K562 (cell line): ENCODE measurements at regions not wholly inside any gene's neighbourhood (a gene's known extent, or its start where the extent isn't known, plus 50 kb on each side); places are given as distances from the start of the nearest gene placed in this dataset.

Experiments
- ATAC-seq: fragments of 200-7000 bp; cut with Tn5 transposase; 3 replicates; pipeline ENCODE4 v1.9.1; 2020; ENCODE audit warnings: moderate library complexity
- BruUV-seq: library from RNA; stranded (reverse); fragments of 400-500 nt; replicated peaks from 2 replicates; lab custom pipeline; 2021; lab: Mats Ljungman, UMichigan
- CTCF ChIA-PET: fragments of 300-600 bp; formaldehyde crosslinking; extraction: SDS; loops from one replicate; lab custom pipeline; 2021; ENCODE audit warnings: low intra/inter-chr PET ratio; lab: Yijun Ruan, JAX
- POLR2A ChIA-PET: fragments of 300-600, 350-650 bp; sonication (Branson Sonifier 250); formaldehyde crosslinking; extraction: SDS; loops from one replicate; lab custom pipeline; 2021; ENCODE audit warnings: antibody characterized with exemption, inconsistent platforms; lab: Yijun Ruan, JAX
- DNase-seq, 4 experiments: peaks; one replicate each; pipeline versions ENCODE4 v3.0.0 to v3.0.0-alpha.2; 2011 to 2018; ENCODE audit warnings: low spot score in 3 of 4, mixed read lengths in 3 of 4; ENCODE audit errors: extremely low read depth in 1 of 4
- FAIRE-seq: peaks from 2 replicates; lab custom pipeline; 2011; peaks lifted over from hg19 to GRCh38; lab: Jason Lieb, UNC
- H2AFZ ChIP-seq: 2 replicates; pipeline ENCODE4 v1.6.0; 2011; ENCODE audit warnings: low read depth, low read length, control low read depth, inconsistent platforms
- H3K27ac ChIP-seq: fragments of 200-600 bp; 3 replicates; pipeline ENCODE4 v1.8.0; 2011; ENCODE audit warnings: low read depth, mild to moderate bottlenecking, control low read depth, inconsistent platforms, low read length, moderate library complexity, mixed read lengths; ENCODE audit errors: extremely low read depth
- H3K27me3 ChIP-seq, 2 experiments: fragments of 300-600 bp in 1 of 2; 2 replicates in 1 of 2; 3 replicates in 1 of 2; pipeline versions ENCODE4 v1.6.0 to v1.8.0; 2011; ENCODE audit warnings: inconsistent platforms in 2 of 2, low read length in 2 of 2, mild to moderate bottlenecking in 1 of 2, mixed read lengths in 1 of 2, moderate library complexity in 1 of 2; ENCODE audit not compliant: control insufficient read depth in 2 of 2, insufficient read depth in 2 of 2
- H3K36me3 ChIP-seq: fragments of 300-600 bp; 3 replicates; pipeline ENCODE4 v1.8.0; 2011; ENCODE audit warnings: mild to moderate bottlenecking, low read length, inconsistent platforms; ENCODE audit not compliant: control insufficient read depth, insufficient read depth
- H3K4me1 ChIP-seq, 2 experiments: fragments of 200-600 bp in 1 of 2; replicated peaks in 1 of 2; 2 replicates in 1 of 2; 3 replicates in 1 of 2; pipeline versions ENCODE4 v1.5.1 to v1.8.0; 2011; ENCODE audit warnings: inconsistent platforms in 2 of 2, low read length in 2 of 2, mild to moderate bottlenecking in 1 of 2, mixed read lengths in 1 of 2, moderate library complexity in 1 of 2; ENCODE audit not compliant: control insufficient read depth in 2 of 2, insufficient read depth in 2 of 2
- H3K4me2 ChIP-seq: 2 replicates; pipeline ENCODE4 v1.6.1; 2011; ENCODE audit warnings: low read length, control low read depth, inconsistent platforms, mixed read lengths; ENCODE audit not compliant: insufficient read depth
- H3K4me3 ChIP-seq: fragments of 200-600 bp; sonication (generic), shearing (Covaris generic); 2 replicates; pipeline ENCODE4 v1.5.1; 2016; ENCODE audit warnings: control low read depth, inconsistent platforms
- H3K79me2 ChIP-seq: fragments of 200-600 bp; 3 replicates; pipeline ENCODE4 v1.8.0; 2011; ENCODE audit warnings: low read length, inconsistent platforms; ENCODE audit not compliant: control insufficient read depth, insufficient read depth
- H3K9ac ChIP-seq, 2 experiments: 2 replicates each; pipeline versions ENCODE4 v1.6.0 to v1.6.1; 2011; ENCODE audit warnings: low read depth in 2 of 2, low read length in 2 of 2, control low read depth in 1 of 2, inconsistent platforms in 1 of 2, mild to moderate bottlenecking in 1 of 2, mixed read lengths in 1 of 2; ENCODE audit not compliant: insufficient read depth in 1 of 2
- H3K9me1 ChIP-seq: one replicate; pipeline ENCODE4 v1.6.0; 2011; ENCODE audit warnings: inconsistent platforms, mild to moderate bottlenecking, low read length, moderate library complexity; ENCODE audit not compliant: control insufficient read depth, insufficient read depth
- H3K9me3 ChIP-seq: replicated peaks from 2 replicates; pipeline ENCODE4 v1.5.1; 2011; ENCODE audit warnings: low read depth, low read length, inconsistent platforms; ENCODE audit not compliant: control insufficient read depth, insufficient read depth
- H4K20me1 ChIP-seq: replicated peaks from 2 replicates; pipeline ENCODE4 v1.6.1; 2011; ENCODE audit warnings: low read length, inconsistent platforms, mixed read lengths; ENCODE audit not compliant: control insufficient read depth, insufficient read depth
- ATF7 ChIP-seq: fragments of 450-650 bp; IDR thresholded peaks from 2 replicates; pipeline ENCODE4 v1.7.1; 2014; ENCODE audit warnings: mild to moderate bottlenecking, moderate library complexity
- E2F6 ChIP-seq, 2 experiments: IDR thresholded peaks; 2 replicates each; pipeline ENCODE4 v1.6.1; 2011; ENCODE audit warnings: borderline replicate concordance in 1 of 2, control low read depth in 1 of 2, low read depth in 1 of 2, low read length in 1 of 2, mild to moderate bottlenecking in 1 of 2, mixed read lengths in 1 of 2, moderate library complexity in 1 of 2; ENCODE audit not compliant: insufficient read depth in 1 of 2, insufficient read length in 1 of 2, poor library complexity in 1 of 2, severe bottlenecking in 1 of 2; ENCODE audit errors: extremely low read depth in 1 of 2
- HDAC6 ChIP-seq: IDR thresholded peaks from 2 replicates; pipeline ENCODE4 v1.6.1; 2012; ENCODE audit warnings: low read depth, mild to moderate bottlenecking, control low read depth, inconsistent platforms, low read length, moderate library complexity
- HNRNPK ChIP-seq: fragments of 200-400 bp; formaldehyde crosslinking; IDR thresholded peaks from one replicate; pipeline ENCODE4 v1.6.1; 2018; ENCODE audit warnings: mild to moderate bottlenecking, low read depth, low read length; ENCODE audit not compliant: poor library complexity, severe bottlenecking
- PHF21A ChIP-seq: fragments of 450-650 bp; IDR thresholded peaks from 2 replicates; pipeline ENCODE4 v1.6.1; 2017; ENCODE audit warnings: low read depth, borderline replicate concordance
- PYGO2 ChIP-seq: fragments of 450-650 bp; IDR thresholded peaks from 2 replicates; pipeline ENCODE4 v1.6.1; 2016; ENCODE audit warnings: mild to moderate bottlenecking, missing genetic modification characterization, moderate library complexity, missing compliant biosample characterization
- RBM14 ChIP-seq: fragments of 200-400 bp; formaldehyde crosslinking; IDR thresholded peaks from 2 replicates; pipeline ENCODE4 v1.6.1; 2018; ENCODE audit warnings: low read depth, mild to moderate bottlenecking, low read length, moderate library complexity, borderline replicate concordance; ENCODE audit not compliant: insufficient read depth
- TAF9B ChIP-seq: fragments of 450-650 bp; IDR thresholded peaks from 2 replicates; pipeline ENCODE4 v1.6.1; 2018; ENCODE audit warnings: mild to moderate bottlenecking; ENCODE audit not compliant: partially characterized antibody
- TBL1XR1 ChIP-seq, 2 experiments: IDR thresholded peaks; 2 replicates each; pipeline ENCODE4 v1.6.1; 2012; ENCODE audit warnings: improper control_type of control experiment in 2 of 2, low read length in 2 of 2, mild to moderate bottlenecking in 1 of 2
- ZNF316 ChIP-seq: fragments of 450-650 bp; IDR thresholded peaks from 2 replicates; pipeline ENCODE4 v1.6.1; 2016
- ZNF766 ChIP-seq: fragments of 200-800 bp; sonication (Bioruptor generic); conservative IDR thresholded peaks from 2 replicates; pipeline ENCODE4 v1.6.1; 2016; ENCODE audit warnings: missing genetic modification characterization, missing compliant biosample characterization
- WGBS: fragments of 100-300 bp; shearing (Covaris generic); methylation state at CpG from one replicate; pipeline ENCODE4 v1.1.6; 2016; ENCODE audit warnings: low coverage, mixed read lengths; ENCODE audit not compliant: insufficient coverage; ENCODE audit errors: missing lambda C conversion rate; 5-methylcytosine and 5-hydroxymethylcytosine counted together
- in situ Hi-C: fragments of 300-500 bp; cut with MboI; formaldehyde crosslinking; loops from 4 replicates; pipeline ENCODE4 v1.15.0; 2018; ENCODE audit warnings: inconsistent platforms, mixed read lengths
- intact Hi-C: fragments of 100-400 bp; cut with micrococcal nuclease; formaldehyde crosslinking; loops from 2 replicates; pipeline ENCODE4 v1.14.2; 2022

DNA sequence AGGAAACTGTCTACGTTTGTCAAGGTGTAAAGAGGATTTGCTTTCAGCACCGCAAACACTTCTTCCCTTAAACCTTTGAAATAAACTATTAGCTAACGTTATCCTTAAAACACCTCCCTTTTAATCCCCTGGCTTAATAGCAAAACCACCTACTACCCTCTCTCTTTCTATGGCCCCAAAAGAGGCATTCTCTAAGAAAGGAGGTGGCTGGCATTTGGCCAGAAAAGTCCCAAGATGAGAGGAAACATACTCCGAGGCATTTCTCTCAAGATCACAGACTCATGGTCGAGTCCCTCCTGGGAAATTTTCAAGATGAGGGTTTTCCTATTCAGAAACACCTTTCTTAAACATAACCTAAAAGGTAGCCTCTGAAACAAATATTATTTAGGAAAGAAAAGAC is 60.6 kb upstream of the VCX3B start:
- Histone ChIP-seq H3K27me3 (no peaks in the 10 kb centered on the region), H3K9me1 (no peaks in the 10 kb centered on the region), H4K20me1 (no peaks in the 10 kb centered on the region), H3K9me3 (no peaks in the 10 kb centered on the region), H3K4me3 (no peak overlapping the region), H3K36me3 (no peaks in the 10 kb centered on the region), H3K27ac (no peak overlapping the region), H3K4me1 (no peaks in the 10 kb centered on the region), H3K79me2 (no peaks in the 10 kb centered on the region), H3K9ac (no peak overlapping the region), H2AFZ (no peak overlapping the region), H3K4me2 (no peak overlapping the region)
- DNase-seq (no peak), FAIRE-seq (no peak), ATAC-seq (no peak)
- TF ChIP-seq ATF7 (no peak), HNRNPK (no peak), E2F6 (IDR thresholded peaks at IDR 0.05; ENCODE audit: borderline replicate concordance in 1 of 2, extremely low read depth in 1 of 2, insufficient read depth in 1 of 2, insufficient read length in 1 of 2, low read depth in 1 of 2, low read length in 1 of 2, poor library complexity in 1 of 2, severe bottlenecking in 1 of 2) (no peak), TBL1XR1 (IDR thresholded peaks at IDR 0.05; ENCODE audit: low read length in 2 of 2) (no peak), RBM14 (no peak), PHF21A (no peak), TAF9B (no peak), ZNF766 (CRISPR knock-in tag) (no peak), PYGO2 (no peak), HDAC6 (no peak), ZNF316 (no peak)
- ChIA-PET CTCF (no interaction called here), POLR2A (no interaction called here)
- in situ Hi-C loops = no loop called here
- intact Hi-C loops = no loop called here
- no TSS peak for BruUV-seq
- 0% methylated on average over 5 of the region's 5 CpGs for WGBS
